ENCODE measurements at regions not wholly inside any gene's neighbourhood (a gene's known extent, or its start where the extent isn't known, plus 50 kb on each side); places are given as distances from the start of the nearest gene placed in this dataset.
"Not testable (repeated sequence)": the region's sequence is repeated elsewhere in the genome, so short reads cannot be mapped to it uniquely, and the experiment has no call there.

DNA sequence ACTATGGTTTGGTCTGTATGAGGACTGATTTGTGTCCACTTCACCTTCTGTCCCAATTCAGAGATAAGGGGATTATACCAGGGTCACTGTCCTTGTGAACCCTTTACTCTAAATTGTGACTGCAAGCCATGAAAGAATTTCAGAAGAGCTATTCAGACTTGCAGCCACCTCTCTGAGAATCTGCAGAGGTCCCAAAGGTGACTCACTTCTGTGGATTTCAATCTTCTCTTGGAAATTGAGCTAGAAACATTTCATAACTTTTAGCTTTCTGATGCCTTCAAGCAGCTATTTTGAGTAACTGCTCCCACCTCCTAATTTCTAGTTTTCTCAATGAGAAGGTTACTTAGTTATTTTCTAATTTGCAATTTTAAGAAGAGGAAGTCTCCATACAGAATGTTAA lies 1242.4 kb upstream of the ACVR2A start:
- peak; percentile 37 for DNase-seq (ENCODE audit: low spot score)

DNA sequence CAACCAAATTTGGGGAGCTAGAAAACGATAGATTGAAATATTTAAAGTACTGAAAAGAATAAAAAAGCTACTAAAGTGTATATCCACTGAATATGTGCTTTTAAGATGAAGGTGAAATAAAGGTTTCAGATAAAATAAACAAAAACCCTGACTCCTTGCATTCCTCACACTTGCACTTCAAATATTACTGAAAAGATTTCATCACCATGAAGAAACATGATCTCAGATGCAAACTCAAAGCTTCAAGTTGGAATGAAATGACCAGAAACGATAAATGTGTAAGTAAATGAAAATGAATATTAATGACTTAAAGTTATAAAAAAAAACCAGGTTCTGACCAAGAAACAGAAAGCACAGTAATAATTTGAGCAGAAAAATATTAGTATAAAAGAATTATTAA lies 1246.0 kb upstream of the ACVR2A start:
- no peak for DNase-seq (ENCODE audit: low spot score)

DNA sequence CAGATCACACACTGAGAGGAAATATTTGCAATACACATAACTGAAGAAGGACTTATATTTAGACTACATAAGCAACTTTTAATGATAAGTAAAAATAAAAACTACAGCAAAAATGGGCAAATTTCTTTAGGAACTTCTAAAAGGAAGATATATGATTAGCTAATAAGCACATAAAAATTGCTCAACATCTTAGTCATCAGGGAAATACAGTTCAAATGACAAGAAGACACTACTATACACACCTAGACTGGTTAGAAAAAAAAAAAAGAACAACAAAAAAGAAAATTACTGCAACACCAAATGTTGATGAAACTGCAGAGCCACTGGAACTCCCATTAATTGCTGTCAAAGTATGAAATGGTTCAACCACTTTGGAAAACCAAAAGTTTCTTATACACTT lies 1247.5 kb upstream of the ACVR2A start:
- DNase-seq (ENCODE audit: low spot score): no peak

DNA sequence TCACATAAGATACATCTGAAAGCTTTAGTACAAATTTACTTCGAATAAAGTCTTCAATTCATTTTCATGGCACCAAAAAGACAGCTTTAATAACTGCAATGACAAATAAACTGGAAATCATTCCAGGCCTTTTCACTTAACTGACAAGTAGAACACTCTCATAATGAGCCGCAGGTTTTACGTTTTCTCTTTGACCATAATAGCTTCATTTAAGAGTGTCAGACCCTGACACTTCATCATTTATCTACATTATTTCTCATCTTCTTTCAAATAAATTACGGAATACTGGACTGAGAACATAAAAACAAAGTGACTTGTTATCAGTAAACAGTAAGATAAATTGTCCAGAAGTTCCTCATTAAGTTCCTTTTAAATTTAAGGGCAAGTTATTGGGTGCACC lies 1252.9 kb upstream of the ACVR2A start:
- DNase-seq (ENCODE audit: low spot score): no peak

DNA sequence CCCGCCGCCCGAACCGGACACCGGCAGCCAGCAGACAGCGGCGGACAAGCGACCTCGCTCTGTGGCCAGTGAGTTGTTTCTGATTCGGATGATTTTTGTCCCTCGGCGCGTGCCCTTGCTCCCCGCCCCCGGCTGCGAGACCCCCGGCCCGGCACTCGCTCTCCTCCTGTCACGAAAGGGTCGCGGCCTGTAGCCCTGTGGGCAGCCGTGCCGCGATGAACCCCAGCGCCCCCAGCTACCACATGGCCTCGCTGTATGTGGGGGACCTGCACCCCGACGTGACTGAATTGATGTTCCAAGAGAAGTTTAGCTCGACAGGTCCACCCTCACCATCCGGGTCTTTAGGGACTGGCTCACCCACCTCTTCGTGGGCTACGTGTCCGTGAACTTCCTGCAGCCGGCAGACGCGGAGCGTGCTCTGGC lies 1257.5 kb upstream of the ACVR2A start:
- no peak for DNase-seq (ENCODE audit: low spot score)

DNA sequence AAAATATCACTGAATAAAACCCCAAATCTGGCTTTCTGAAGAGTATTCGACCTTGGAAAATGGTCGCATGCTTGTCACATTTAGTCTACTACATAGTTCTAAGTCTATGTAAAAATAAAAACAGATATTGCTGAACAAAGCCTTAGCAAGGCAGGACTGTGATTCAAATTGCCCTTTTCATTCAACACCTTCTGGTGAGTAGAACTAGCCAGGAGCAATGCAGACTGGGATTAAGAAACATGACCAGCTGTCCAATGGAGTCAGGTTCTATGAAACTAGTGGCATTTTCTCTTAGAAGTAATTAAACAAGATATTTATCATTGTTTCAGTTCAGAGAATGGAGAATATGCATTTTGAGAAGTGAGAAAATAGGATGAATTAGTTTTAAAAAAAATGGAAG lies 1260.5 kb upstream of the ACVR2A start:
- no peak for DNase-seq (ENCODE audit: low spot score)

DNA sequence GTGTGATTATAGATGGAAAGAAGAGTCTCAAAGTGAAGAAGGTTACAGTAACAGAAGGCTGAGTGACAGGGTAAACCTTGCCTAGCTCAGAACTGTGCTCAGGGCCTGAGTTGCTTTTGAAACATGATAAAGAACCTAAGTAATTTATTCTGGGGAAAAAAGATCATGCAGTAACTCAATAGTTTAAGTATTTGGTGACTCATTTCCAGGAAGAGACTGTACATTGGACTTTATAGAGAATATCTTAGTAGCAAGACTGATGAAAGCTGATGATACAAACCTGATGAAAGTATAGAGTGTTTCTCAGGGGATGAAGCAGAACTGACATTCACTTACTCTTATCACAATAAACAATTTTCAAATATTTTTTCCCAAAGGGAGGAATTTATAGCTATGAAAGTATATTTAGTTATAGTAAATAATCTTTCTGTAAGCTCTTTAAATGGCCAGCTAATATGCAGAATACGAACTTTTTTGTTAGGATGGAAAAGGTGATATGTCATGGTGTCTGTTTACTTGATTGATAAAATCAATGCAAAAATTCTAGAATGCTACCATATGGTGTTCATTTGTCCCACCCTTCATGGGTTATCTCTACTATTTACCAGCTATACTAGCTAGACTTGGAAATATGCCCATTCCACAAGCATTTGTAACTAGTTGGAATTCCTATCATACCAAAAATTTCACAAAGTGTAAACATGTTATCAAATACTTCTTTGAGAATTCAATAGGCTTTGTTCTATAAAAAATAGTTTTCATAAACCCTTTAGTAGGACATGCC lies 1265.5 kb upstream of the ACVR2A start:
- DNase-seq (ENCODE audit: low spot score): peak; percentile 11

DNA sequence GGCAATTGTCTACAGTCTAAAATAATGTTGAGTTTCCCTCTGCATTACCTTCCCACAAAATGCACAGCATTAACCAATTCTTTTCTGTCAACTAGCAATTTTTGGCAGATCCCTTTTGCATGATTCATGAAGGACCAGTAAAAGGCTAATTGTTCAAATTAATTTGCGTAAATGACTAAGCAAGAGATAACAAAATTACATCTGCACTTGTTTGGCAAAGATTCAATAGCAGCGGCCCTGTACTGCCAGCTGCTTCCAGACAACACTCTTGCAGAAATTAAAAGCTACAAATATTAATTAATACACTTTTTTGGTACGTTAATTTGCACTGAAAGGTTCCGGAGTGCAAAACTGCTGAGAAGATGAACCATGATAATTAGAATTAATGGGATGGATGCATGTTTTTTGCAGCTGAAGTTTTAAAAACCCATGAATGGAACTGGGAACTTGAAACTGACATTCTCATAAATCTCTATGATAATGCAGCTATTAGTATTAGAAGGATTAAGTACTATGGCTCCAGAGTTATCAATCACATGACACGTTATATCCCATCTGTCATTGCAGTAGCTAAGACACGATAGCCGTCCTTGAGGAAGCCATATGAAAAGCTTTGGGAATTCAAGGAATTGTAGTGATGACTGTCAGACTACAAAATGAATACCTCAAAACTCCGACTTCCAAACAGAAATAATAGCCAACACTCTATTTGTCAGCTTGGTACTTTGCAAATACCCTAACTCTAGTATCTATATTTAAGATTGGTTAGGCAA lies 1268.3 kb upstream of the ACVR2A start:
- no peak for DNase-seq (ENCODE audit: low spot score)

DNA sequence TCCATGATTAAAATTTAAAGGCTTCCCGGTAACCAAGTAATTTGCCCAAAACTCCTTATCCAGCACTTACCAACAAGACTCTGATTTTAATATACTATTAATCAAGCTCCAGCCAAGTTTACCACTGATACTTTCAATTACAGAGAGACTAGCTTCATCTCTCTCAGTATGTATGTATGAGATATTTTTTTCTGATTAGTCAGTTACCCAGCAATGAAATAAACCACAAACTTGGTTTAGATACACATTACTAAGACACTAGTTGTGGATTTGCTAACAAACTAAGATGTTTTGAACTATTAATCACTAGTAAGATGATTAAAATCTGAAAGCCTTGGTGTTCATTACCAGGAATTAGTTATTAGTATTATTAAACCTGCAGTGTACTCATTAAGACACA lies 1272.2 kb upstream of the ACVR2A start:
- no peak for DNase-seq (ENCODE audit: low spot score)

DNA sequence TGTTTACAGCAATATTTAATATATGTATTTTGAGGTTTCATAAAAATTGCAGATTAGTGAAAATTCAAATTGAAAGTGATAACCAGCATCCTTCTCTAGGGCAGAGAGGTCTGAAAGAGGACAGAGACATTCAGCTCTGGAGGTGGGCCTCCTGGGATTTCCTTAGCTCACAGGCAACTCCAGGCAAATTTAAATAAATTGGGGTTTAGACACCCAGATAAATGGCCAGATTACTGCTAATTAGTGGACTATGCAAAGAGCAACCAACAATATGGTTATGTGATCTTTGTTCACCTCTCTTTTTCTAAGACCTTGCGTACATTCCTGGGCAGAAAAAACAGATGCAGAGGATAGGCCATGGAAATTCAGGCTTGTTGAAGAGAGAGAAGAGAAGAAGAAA lies 1282.8 kb upstream of the ACVR2A start:
- no peak for DNase-seq (ENCODE audit: low spot score)

DNA sequence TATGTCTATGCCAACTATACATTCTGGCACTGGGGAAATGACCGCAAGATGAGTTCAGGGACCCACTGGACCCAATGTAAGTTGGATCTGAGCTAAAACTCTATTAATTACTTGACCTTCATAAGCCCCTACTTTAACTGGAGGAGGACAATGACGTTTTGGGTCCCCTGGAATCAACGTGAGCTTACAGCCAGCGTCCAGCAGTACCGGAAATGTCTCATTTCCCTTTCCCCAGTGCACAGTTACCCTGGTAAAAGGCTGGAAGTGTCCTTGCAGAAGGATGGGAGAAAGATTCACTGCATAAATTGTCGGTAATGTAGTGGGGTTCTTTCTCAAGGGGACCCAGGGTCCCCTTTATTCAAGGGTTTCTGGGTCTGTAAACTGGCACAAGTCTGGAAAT lies 1297.6 kb upstream of the ACVR2A start:
- DNase-seq (ENCODE audit: low spot score): no peak

DNA sequence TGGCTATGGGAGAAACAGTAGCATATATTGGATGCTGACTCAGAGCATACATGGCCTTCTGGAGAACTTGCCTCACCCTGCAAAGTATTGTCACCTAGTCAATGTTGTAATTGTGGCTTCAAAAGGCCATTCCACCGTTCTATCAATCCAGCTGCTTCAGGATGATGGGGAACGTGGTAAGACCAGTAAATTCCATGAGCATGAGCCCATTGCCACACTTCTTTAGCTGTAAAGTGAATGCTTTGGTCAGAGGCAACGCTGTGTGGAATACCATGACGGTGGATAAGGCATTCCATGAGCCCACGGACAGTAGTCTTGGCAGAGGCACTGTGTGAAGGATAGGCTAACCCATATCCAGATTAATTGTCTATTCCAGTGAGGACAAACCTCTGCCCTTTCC lies 1300.1 kb upstream of the ACVR2A start:
- DNase-seq (ENCODE audit: low spot score): no peak

DNA sequence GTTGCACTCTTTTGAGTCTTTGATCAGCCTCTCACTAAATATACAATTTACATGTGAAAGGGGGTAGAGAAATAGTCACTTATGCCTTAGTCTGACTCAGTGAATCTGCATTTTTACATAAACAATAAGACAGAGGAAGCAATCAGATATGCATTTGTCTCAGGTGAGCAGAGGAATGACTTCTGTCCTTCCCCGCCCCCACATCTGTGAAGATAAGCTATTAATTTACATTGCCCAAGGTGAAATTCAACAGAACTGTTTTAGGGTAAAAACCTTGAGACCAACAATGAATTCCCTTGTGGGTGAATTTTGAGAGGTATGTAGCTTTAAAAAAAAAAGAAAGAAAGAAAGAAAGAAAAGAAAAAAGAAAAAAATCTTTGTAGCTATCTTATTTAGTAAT lies 1302.9 kb upstream of the ACVR2A start:
- no peak for DNase-seq (ENCODE audit: low spot score)

DNA sequence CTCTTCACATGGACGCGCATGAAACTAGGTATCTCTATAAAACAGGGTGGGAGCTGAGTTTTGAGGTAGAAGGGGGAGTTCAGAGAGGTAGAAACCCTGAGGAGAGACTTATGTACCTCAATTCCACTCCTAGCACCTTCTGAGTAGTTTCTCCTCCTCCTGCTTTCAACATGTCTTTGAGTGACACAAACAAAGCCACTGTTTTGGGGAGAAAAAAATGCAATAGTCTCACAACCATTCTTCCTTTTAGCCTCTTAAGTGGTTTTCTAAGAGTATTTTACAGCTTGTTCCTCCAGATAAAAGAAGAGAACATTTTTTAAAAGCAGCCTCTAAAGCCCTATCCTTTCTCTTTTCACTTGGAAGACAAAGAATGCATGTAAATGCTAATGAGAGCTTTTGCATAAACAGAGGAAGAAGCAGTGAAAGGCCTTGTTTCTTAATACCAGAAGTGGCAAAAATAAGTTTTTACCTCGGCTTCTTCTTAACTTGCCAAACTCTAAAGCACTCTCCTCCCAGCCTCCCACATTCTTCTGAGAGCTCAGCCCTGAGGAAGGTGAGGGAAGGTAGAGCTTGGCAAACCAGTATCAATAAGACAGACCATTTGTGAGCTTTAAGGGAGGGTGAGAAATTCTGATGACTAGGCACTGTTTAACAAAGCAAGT lies 1304.4 kb upstream of the ACVR2A start:
- no peak for DNase-seq (ENCODE audit: low spot score)

DNA sequence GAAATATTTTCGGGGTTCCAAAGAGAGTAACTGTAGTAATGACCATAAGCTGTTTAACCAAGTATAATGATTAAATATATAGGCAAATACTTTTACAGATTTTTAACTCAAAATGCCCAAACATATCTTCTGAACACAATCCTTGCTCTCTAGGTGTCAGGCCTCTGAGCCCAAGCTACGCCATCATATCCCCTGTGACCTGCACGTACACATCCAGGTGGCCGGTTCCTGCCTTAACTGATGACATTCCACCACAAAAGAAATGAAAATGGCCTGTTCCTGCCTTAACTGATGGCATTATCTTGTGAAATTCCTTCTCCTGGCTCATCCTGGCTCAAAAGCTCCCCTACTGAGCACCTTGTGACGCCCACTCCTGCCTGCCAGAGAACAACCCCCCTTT lies 1305.1 kb upstream of the ACVR2A start:
- not testable (repeated sequence) for DNase-seq (ENCODE audit: low spot score)

DNA sequence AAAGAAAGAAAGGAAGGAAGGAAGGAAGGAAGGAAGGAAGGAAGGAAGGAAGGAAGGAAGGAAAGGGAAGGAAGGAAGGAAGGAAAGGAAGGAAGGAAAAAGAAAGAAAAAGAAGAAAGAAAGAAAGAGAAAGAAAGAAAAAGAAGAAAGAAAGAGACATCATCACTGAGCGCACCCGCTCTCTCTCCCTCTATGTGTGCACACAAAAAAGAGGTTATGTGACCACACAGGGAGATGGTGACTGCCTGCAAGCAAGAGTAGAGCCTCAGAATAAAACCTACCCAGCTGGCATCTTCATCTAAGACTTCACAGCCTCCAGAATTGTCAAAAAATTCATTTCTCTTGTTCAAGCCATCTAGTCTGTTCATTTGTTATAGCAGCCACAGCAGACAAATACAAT lies 1307.4 kb upstream of the ACVR2A start:
- DNase-seq (ENCODE audit: low spot score): no peak

DNA sequence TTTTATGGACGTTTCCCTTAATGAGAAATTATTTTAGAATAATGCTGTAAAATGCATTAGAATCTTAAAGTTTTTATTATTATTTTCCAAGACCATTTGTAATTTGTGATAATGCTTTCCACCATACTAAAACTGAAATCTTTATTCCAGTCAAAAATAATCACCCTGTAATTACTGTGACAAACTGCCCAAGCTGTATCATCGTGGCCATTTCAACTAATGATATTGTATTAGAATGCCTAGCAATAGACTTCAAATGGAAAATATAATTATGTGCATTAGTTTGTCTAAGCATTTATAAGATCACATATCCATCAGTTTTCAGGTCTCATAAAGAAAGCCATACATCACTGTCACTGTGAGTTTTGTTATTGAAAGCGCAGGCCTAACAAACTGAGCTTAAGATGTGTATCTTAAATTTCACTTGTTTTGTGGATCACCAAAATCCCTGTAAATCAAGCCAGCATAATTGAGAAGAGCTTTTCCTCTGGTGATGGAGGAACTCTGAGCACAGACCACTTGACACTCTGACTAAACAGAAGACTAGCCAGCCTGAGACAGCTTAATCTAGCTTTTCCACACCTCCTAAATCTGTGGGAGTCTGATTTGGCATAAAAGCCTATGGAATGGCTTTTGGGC lies 1312.2 kb upstream of the ACVR2A start:
- DNase-seq (ENCODE audit: low spot score): no peak

DNA sequence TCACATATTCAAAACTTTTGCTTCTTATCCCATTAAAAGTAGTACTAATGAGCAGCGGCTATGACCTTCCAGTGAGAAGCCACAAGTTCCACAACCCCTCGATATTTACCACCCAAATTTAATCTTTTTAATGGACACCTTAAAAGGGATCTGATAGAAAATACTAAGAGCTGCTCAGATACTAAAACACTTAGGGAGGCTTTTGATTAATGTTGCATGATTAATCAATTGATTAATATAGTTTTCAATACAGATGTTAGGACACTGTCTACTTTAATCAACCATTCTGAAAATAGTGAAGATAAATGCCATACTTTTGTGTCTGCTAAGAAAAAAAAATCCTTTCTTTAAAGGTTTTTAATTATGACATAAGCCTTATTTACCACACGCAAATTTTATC lies 1312.8 kb upstream of the ACVR2A start:
- DNase-seq (ENCODE audit: low spot score): no peak

DNA sequence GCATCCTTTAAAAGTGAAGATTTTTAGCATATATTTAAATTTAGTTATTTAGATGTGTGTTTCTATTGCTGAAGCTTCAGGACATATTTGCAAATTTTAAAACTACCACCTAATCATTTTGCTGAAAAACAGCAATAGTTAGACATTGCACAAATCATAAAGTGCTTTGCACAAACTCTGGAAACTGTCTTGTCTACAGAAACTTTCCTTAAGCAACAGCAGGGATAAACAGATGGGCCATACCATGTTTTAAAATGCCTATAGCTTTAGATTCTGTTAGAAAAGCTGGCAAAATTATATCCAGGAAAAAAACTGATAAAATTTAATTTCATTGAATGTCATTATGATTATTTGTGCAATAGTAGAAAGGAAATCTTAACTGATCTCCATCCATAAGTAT lies 1313.9 kb upstream of the ACVR2A start:
- no peak for DNase-seq (ENCODE audit: low spot score)

DNA sequence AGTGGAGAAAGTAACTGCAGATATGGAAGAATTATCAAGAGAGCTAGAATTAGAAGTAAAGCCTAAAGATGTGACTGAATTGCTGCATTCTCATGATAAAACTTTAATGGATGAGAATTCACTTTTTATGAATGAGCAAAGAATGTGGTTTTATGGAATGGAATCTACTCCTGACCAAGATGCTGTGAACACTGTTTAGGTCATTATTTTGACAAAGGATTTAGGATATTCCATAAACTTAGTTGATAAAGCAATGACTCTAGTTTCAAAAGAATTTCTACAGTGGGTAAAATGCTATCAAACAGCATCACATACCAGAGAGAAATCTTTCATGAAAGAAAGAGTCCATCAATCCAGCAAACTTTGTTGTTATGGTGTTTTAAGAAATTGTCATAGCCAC lies 1317.7 kb upstream of the ACVR2A start:
- no peak for DNase-seq (ENCODE audit: low spot score)

DNA sequence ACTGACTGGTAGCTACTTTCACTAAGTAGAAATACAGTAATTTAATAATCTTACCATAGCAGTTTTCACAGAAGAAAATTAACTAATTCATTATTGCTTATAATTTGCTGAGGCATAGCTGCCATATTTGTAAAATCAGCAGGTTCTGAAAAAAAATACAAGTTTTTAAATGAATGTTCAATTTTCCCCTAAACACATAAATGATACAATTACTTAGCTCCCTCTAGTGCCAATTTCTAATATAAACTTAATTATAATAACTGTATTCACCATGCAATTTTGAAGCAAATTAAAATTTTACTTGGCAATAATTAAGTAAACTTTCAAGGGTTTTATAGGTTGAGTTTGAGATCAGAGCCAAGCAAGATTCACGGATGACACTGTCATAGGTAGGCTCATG lies 1321.6 kb upstream of the ACVR2A start:
- peak; percentile 7 for DNase-seq (ENCODE audit: low spot score)

DNA sequence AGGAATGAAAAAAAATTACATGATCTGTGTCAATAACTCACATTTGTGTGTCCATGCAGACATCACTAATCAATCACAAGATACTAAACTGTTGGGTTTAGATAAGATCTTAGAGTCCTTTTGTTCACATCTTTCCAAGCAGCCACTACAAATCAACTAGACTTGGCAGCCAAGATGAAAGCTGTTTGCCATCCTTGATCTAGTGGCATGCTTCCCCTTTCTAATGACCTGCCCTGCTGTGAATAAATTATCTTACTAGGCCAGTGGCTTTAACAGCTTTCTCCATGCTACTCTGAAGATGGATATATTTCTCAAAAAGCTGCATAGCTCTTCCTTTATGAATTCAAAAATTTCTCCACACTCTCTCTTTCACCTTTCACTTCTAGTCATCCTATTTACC lies 1338.0 kb upstream of the ACVR2A start:
- no peak for DNase-seq (ENCODE audit: low spot score)

DNA sequence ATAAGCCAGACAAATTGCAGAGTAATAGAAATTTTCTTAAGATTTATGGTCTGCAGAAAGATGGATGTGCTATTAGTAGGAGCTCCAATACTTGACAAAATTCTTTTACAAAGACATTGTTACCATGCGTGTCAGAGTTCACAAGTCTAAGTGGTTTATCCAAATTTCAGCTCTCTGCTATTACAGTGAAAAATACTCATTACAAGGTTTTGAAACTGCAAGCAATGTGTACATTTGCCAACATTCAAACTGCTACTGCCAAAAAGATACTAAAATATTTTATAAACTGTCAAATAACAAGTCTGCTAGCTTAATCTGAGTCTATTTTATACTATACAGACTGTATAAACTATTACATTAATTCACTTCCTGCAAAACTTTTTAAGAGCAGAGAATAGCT lies 1341.5 kb upstream of the ACVR2A start:
- no peak for DNase-seq (ENCODE audit: low spot score)
